MCF 10A (cell line): ENCODE measurements at regions not wholly inside any gene's neighbourhood (a gene's known extent, or its start where the extent isn't known, plus 50 kb on each side); places are given as distances from the start of the nearest gene placed in this dataset.

Experiments used
- BruUV-seq: library from RNA; stranded (reverse); fragments of 400-500 nt; replicated peaks from 2 replicates; lab custom pipeline; 2021; lab: Mats Ljungman, UMichigan
- CTCF ChIA-PET: fragments of 300-600 bp; sonication (Branson Sonifier 250); formaldehyde crosslinking; extraction: SDS; loops from one replicate; lab custom pipeline; 2021; ENCODE audit warnings: antibody characterized with exemption, inconsistent platforms; lab: Yijun Ruan, JAX
- POLR2A ChIA-PET: fragments of 300-600, 350-650 bp; sonication (Branson Sonifier 250); formaldehyde crosslinking; extraction: SDS; loops from one replicate; lab custom pipeline; 2020; ENCODE audit warnings: antibody characterized with exemption, inconsistent platforms; lab: Yijun Ruan, JAX
- DNase-seq: peaks from one replicate; pipeline ENCODE4 v3.0.0-alpha.2; 2018; ENCODE audit not compliant: unreplicated experiment
- H3K27ac Mint-ChIP-seq: one replicate; pipeline ENCODE4 v1.8.0; 2022; ENCODE audit warnings: mild to moderate bottlenecking, low read depth, mixed read lengths; ENCODE audit not compliant: unreplicated experiment
- H3K27me3 Mint-ChIP-seq: one replicate; pipeline ENCODE4 v1.8.0; 2022; ENCODE audit warnings: mixed read lengths; ENCODE audit not compliant: insufficient read depth, unreplicated experiment
- H3K36me3 Mint-ChIP-seq: one replicate; pipeline ENCODE4 v1.8.0; 2022; ENCODE audit warnings: mild to moderate bottlenecking, moderate library complexity, mixed read lengths; ENCODE audit not compliant: insufficient read depth, unreplicated experiment
- H3K4me1 Mint-ChIP-seq: one replicate; pipeline ENCODE4 v1.8.0; 2022; ENCODE audit warnings: mixed read lengths; ENCODE audit not compliant: insufficient read depth, unreplicated experiment
- H3K4me3 Mint-ChIP-seq: one replicate; pipeline ENCODE4 v1.8.0; 2022; ENCODE audit warnings: mild to moderate bottlenecking, moderate library complexity, mixed read lengths; ENCODE audit not compliant: unreplicated experiment
- H3K9me3 Mint-ChIP-seq: one replicate; pipeline ENCODE4 v1.8.0; 2022; ENCODE audit warnings: mixed read lengths; ENCODE audit not compliant: unreplicated experiment
- CTCF ChIP-seq: fragments of 200-600 bp; IDR thresholded peaks from one replicate; pipeline ENCODE4 v1.8.0; 2022; ENCODE audit warnings: antibody characterized with exemption, mild to moderate bottlenecking; ENCODE audit not compliant: unreplicated experiment
- intact Hi-C: fragments of 100-400 bp; cut with micrococcal nuclease; formaldehyde crosslinking; loops from 2 replicates; pipeline ENCODE4 v1.14.1; 2022

GRCh38 chr15:31892513-31892912 lies 137.8 kb upstream of the CHRNA7 start:
- Mint-ChIP-seq H3K9me3 (peaks cover 3% of the 10 kb centered on the region), H3K4me3 (no peak overlapping the region), H3K27me3 (peaks cover 47% of the 10 kb centered on the region), H3K4me1 (no peaks in the 10 kb centered on the region), H3K27ac (no peak overlapping the region), H3K36me3 (no peaks in the 10 kb centered on the region)
- TF ChIP-seq CTCF: no peak
- no TSS peak for BruUV-seq
- POLR2A ChIA-PET: interaction anchor here (0.5 kb wide), 1 partner anchor 878 kb away, joined by 3 read pairs; no protein-coding TSS in a partner anchor
- no peak for DNase-seq
- intact Hi-C loops: no loop called here
- CTCF ChIA-PET: no interaction called here

- no peaks in the 10 kb centered on the region for H3K4me1 Mint-ChIP-seq
- H3K36me3 Mint-ChIP-seq: no peaks in the 10 kb centered on the region
- H3K27ac Mint-ChIP-seq: no peak overlapping the region
- H3K27me3 Mint-ChIP-seq: peaks cover 35% of the 10 kb centered on the region
- no peak for TF ChIP-seq CTCF
- ChIA-PET POLR2A (no interaction called here), CTCF (no interaction called here)
- intact Hi-C loops: no loop called here
- no TSS peak for BruUV-seq
- DNase-seq: no peak
- H3K4me3 Mint-ChIP-seq: no peak overlapping the region
- peaks cover 10% of the 10 kb centered on the region for H3K9me3 Mint-ChIP-seq
Measured at GRCh38 chr15:31893780-31894179, 136.5 kb upstream of the CHRNA7 start.

- no TSS peak for BruUV-seq
- no peak overlapping the region for H3K4me3 Mint-ChIP-seq
- no peaks in the 10 kb centered on the region for H3K36me3 Mint-ChIP-seq
- no peak overlapping the region for H3K27ac Mint-ChIP-seq
- TF ChIP-seq CTCF: no peak
- CTCF ChIA-PET: interaction anchor here (0.6 kb wide), 1 partner anchor 85 kb away, joined by 3 read pairs; no protein-coding TSS in a partner anchor
- intact Hi-C loops: no loop called here
- H3K9me3 Mint-ChIP-seq: peaks cover 15% of the 10 kb centered on the region
- POLR2A ChIA-PET: no interaction called here
- no peak for DNase-seq
- no peaks in the 10 kb centered on the region for H3K4me1 Mint-ChIP-seq
- H3K27me3 Mint-ChIP-seq: no peaks in the 10 kb centered on the region
Measured at GRCh38 chr15:31897746-31898145, 132.6 kb upstream of the CHRNA7 start.

- Mint-ChIP-seq H3K9me3 (peaks cover 15% of the 10 kb centered on the region), H3K4me1 (no peaks in the 10 kb centered on the region), H3K36me3 (no peaks in the 10 kb centered on the region), H3K4me3 (no peak overlapping the region), H3K27ac (no peak overlapping the region), H3K27me3 (no peaks in the 10 kb centered on the region)
- CTCF ChIA-PET: no interaction called here
- intact Hi-C loops: no loop called here
- no peak for TF ChIP-seq CTCF
- DNase-seq: no peak
- BruUV-seq: no TSS peak
- POLR2A ChIA-PET: no interaction called here
Measured at GRCh38 chr15:31901501-31901900, 128.8 kb upstream of the CHRNA7 start.
